Stomach (tissue), 4 donors: ENCODE measurements at regions not wholly inside any gene's neighbourhood (a gene's known extent, or its start where the extent isn't known, plus 50 kb on each side); places are given as distances from the start of the nearest gene placed in this dataset.

Source experiments
- POLR2A ChIP-seq, 4 donors: fragments of 450-650 bp; IDR thresholded peaks; one replicate each; pipeline ENCODE4 v1.6.1; 2016; ENCODE audit warnings: antibody characterized with exemption in 4 of 4, control low read depth in 2 of 4, mild to moderate bottlenecking in 1 of 4, moderate library complexity in 1 of 4
- TF ChIP-seq, protein P1 (sequence below), 7 experiments: fragments of 450-650 bp in 4 of 7; fragments of 200-600 bp in 3 of 7; sonication (generic) in 3 of 7; IDR thresholded peaks; one replicate each; pipeline ENCODE4 v1.5.1; 2016 to 2019; ENCODE audit warnings: antibody characterized with exemption in 7 of 7, control low read depth in 2 of 7, mild to moderate bottlenecking in 1 of 7

DNA sequence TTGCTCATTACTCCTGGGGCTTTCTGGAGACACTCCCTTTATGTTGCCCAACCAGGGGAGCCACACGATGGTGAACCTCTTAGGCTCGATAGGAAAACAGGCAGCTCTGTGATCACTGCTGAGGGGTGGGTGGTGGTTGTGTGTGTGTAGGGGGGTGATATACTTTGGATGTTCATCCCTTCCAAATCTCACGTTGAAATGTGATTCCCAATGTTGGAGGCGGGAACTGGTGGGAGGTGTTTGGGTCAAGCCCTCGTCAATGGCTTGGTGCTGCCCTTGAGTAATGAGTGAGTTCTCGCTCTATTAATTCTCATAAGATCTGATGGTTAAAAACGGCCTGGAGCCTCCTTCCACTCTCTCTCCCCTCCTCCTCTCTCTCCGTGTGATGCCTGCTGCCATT lies 204.0 kb upstream of the B3GAT1 start:
- TF ChIP-seq, protein P1, sequence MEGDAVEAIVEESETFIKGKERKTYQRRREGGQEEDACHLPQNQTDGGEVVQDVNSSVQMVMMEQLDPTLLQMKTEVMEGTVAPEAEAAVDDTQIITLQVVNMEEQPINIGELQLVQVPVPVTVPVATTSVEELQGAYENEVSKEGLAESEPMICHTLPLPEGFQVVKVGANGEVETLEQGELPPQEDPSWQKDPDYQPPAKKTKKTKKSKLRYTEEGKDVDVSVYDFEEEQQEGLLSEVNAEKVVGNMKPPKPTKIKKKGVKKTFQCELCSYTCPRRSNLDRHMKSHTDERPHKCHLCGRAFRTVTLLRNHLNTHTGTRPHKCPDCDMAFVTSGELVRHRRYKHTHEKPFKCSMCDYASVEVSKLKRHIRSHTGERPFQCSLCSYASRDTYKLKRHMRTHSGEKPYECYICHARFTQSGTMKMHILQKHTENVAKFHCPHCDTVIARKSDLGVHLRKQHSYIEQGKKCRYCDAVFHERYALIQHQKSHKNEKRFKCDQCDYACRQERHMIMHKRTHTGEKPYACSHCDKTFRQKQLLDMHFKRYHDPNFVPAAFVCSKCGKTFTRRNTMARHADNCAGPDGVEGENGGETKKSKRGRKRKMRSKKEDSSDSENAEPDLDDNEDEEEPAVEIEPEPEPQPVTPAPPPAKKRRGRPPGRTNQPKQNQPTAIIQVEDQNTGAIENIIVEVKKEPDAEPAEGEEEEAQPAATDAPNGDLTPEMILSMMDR (IDR thresholded peaks at IDR 0.05): no peak
- TF ChIP-seq POLR2A (IDR thresholded peaks at IDR 0.05): no peak
